Right renal pelvis (tissue), 4 donors: ENCODE measurements at regions not wholly inside any gene's neighbourhood (a gene's known extent, or its start where the extent isn't known, plus 50 kb on each side); places are given as distances from the start of the nearest gene placed in this dataset.
"Not testable (repeated sequence)": the region's sequence is repeated elsewhere in the genome, so short reads cannot be mapped to it uniquely, and the experiment has no call there.

Experiments used
- DNase-seq, 4 donors: peaks; one replicate each; pipeline ENCODE4 v3.0.0-alpha.2; 2013; ENCODE audit warnings: low read depth in 4 of 4, low spot score in 3 of 4, missing footprints in 1 of 4

DNA sequence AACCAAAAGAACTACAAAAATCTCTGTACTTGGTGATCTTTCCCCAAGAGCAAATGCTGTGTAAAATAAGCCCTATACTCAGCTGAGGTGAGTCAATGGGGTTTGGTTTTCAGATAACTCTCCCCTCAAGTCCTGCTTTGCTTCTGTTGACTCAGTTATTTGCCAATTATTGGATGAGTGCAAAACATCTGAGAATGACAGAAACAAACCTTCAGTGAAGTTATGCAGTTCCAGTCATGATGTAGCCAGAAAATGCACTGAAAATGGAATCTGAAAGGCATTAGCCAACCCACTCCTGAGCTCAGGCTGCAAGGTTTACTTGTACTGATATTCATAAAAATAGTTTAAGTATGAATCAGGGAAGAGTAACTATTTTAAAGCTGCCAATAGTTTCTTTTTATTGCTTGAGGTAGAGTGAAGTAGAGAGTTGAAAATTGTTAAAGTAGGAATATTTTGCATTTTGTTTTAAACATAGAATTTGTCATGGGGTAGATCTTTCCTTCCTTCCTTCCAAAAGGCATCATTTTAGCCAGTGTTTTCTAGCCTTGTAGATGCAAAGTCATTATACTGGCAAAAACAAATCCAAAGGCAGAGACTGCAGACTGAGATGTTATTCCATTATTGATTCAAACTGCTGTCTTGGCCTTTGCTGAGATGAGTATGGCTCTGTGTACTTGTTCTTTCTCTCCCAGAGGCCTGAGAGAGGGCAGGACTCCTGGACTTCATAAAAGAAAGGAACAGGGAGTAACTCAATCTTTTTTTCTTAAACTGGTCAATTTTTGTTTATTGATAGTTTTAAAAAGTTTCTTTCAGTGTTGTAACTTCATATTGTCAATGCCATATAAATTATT, 215.3 kb downstream of the RND3 start:
- no peak for DNase-seq

DNA sequence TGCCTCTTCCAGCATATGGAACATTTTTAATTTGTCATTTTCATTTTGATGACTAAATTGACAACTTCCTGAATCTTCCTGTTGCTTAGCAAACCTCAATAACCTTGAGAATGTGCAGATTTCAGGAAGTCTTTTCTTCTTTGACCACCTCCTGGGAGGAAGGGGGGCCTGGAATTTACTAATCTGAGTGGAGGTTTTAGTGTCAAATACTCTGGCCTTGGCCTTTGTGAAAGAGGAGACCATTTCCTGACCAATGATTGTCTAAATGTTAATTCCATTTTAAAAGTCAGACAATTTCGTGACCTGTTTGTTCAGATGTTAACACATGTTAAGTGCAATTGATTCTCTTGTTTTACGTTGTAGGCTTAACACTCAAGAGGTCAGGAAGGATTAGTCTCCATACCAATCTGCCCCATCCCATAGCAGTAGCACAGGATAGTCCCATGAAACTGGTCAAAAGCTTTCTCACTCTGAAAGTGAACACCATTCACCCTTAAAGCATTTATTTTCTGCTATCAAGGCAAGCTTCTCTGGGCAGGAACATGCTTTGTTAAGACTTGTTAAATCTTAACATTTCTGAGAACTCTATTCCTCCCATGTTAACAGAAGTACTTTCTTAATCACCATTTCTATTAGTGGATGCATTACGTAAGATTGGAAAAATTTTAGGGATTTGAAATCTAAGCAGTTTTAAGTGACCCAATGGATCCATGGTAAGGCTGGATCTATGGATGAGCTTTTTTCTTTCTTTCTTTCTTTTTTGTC, 219.6 kb downstream of the RND3 start:
- DNase-seq = no peak

GRCh38 chr2:150266931-150267330, 220.5 kb downstream of the RND3 start:
- DNase-seq = no peak

DNA sequence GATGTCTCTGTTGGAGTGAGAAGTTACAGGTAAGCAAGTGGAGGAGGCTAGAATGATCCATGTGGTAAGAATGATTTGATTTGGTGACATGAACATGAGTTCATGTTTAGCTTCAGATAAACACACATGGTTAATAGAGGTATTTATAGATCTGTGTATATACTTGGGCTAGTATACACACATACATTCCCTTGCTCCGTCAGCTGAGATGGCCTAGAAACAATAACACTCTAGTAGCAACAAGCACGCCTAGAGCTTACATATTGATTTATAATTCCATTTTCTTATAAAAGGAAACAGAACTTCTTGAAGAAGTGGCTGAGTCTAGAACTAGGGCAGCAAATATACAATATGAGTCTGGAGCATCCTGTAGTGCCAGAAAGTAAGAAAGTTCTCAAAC, 223.0 kb downstream of the RND3 start:
- no peak for DNase-seq

DNA sequence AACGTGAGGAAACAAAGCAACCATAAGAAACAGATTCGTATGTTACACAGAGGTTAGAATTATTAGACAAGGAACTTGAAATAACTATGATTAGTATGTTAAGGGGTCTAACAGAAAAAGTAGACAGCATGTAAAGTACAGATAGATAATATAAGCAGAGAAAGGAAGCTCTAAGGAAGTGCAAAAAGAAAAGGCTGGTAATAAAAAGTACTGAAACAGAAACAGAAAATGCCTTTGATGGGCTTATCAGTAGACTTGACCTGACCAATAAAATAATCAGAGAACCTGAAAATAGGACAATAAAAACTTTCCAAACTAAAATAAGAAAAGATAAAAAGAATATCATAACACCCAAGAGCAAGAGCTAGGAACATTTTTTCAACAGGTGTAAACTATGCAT, 225.8 kb downstream of the RND3 start:
- no peak for DNase-seq

DNA sequence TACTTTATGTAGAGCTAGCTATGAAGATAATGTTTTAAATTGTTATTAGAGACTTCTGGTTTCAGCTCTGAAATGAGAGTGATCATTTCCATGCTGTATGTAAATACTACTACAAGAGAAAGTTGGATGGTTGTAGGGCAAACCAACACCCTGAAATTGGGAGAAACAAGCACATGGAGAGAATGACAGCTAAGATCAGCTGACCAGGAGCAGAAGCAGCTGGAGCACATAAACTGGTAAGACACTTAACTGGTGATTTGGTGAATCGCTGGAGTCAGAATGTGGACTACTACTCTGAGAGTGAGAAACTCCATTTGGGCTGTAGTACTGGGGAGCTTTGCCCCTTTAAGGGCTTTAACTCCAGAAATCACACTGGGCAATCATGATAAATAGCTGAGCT, 226.8 kb downstream of the RND3 start:
- DNase-seq = no peak

DNA sequence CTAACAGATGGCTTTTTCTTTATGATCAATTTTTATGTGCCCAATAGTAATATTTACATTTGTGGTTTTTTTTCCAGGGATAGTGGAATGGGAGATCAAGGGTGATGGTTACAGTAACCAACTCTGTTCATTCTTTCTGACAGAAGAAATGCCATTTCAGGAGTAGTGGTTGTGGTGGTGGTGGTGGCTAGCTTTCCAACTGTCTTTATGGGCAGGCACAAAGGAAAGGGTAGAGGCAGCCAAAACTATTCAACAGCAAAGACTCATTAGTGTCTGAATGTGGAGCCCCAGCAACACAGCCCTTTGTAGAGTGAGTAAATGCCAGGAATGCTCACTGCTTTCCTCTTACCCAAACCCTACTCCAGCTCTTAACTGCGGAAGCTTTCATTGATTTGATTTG, 227.7 kb downstream of the RND3 start:
- DNase-seq = no peak

- no peak for DNase-seq
These were observed 228.6 kb downstream of the RND3 start for GRCh38 chr2:150258781-150259307.

DNA sequence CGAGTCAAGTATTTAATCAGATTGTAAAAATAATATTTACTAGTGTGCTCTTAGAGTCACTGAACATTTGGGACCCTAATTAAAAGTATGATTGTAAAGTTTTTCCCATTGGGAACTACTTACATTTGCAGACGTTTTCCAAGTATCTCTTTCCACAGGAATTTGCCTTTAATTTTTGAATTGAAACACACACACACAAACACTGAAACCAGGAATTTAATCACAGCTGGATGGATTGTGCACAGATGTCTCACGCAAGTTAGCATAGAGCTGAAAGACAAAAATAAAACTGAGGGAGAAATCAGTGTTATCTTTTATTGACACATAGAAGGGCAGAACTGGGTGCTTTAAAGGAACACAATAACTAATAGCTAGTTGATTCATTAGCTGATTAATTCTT, 230.7 kb downstream of the RND3 start:
- no peak for DNase-seq

- no peak for DNase-seq
These were observed 231.9 kb downstream of the RND3 start for GRCh38 chr2:150255528-150255927.

- DNase-seq = not testable (repeated sequence)
These were observed 237.7 kb downstream of the RND3 start for GRCh38 chr2:150249735-150250134.

DNA sequence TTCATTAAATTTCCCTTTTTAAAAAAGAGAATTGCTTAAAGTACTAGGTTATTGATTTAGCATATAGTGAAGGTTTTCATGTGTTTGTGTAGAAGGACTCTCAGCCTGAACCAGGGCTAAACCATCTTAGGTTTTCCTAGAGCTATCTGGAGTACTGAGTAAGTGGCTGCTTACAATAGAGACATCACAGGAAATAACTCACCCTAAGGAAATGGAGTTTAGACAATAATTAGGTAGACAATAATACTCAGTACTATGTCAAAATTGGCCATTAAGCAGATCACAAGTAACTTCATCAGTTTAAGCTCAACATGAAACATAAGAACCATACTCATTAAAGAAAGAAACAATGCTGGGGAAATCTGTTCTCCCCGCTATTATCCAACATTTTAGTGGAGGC, 240.0 kb downstream of the RND3 start:
- no peak for DNase-seq

GRCh38 chr2:150234787-150235446, 252.6 kb downstream of the RND3 start:
- DNase-seq = no peak

GRCh38 chr2:150232871-150233270, 254.6 kb downstream of the RND3 start:
- DNase-seq = no peak

- DNase-seq = no peak
These were observed 255.1 kb downstream of the RND3 start for GRCh38 chr2:150232321-150232720.

GRCh38 chr2:150230616-150231015, 256.9 kb downstream of the RND3 start:
- no peak for DNase-seq

- DNase-seq = no peak
These were observed 257.5 kb downstream of the RND3 start for GRCh38 chr2:150230004-150230403.

GRCh38 chr2:150228936-150229335, 258.5 kb downstream of the RND3 start:
- no peak for DNase-seq

- no peak for DNase-seq
These were observed 262.4 kb downstream of the RND3 start for GRCh38 chr2:150225030-150225429.

GRCh38 chr2:150224321-150224720, 263.1 kb downstream of the RND3 start:
- no peak for DNase-seq

GRCh38 chr2:150222942-150223341, 264.5 kb downstream of the RND3 start:
- no peak for DNase-seq
